NT2/D1 (cell line): ENCODE measurements at regions not wholly inside any gene's neighbourhood (a gene's known extent, or its start where the extent isn't known, plus 50 kb on each side); places are given as distances from the start of the nearest gene placed in this dataset.
A peak's percentile ranks its signal among the peaks of the same experiment; 100 is the strongest.
"Not testable (repeated sequence)": the region's sequence is repeated elsewhere in the genome, so short reads cannot be mapped to it uniquely, and the experiment has no call there.

Source experiments
- DNase-seq: peaks from one replicate; pipeline ENCODE4 v3.0.0-alpha.2; 2011; ENCODE audit warnings: low read depth, low spot score
- H3K27me3 ChIP-seq: 2 replicates; pipeline ENCODE4 v1.6.0; 2011; ENCODE audit warnings: mild to moderate bottlenecking; ENCODE audit not compliant: insufficient read length, insufficient read depth
- H3K36me3 ChIP-seq: 2 replicates; pipeline ENCODE4 v1.6.1; 2011; ENCODE audit warnings: mild to moderate bottlenecking, low read length, mixed read lengths; ENCODE audit not compliant: insufficient read depth, insufficient read length
- H3K4me1 ChIP-seq: 2 replicates; pipeline ENCODE4 v1.5.1; 2011; ENCODE audit not compliant: insufficient read depth, insufficient read length
- H3K4me3 ChIP-seq: 2 replicates; pipeline ENCODE4 v1.5.1; 2011; ENCODE audit warnings: low read depth; ENCODE audit not compliant: insufficient read length
- H3K9ac ChIP-seq: 2 replicates; pipeline ENCODE4 v1.6.0; 2011; ENCODE audit warnings: low read depth; ENCODE audit not compliant: insufficient read length
- H3K9me3 ChIP-seq: 2 replicates; pipeline ENCODE4 v1.5.1; 2011; ENCODE audit warnings: mild to moderate bottlenecking, low read length; ENCODE audit not compliant: insufficient read depth
- SUZ12 ChIP-seq: IDR thresholded peaks from 2 replicates; pipeline ENCODE4 v1.6.1; 2011; ENCODE audit not compliant: insufficient read length, insufficient read depth; ENCODE audit errors: extremely low read depth
- YY1 ChIP-seq: IDR thresholded peaks from 2 replicates; pipeline ENCODE4 v1.6.1; 2011; ENCODE audit not compliant: insufficient read length, insufficient read depth
- ZNF274 ChIP-seq: IDR thresholded peaks from 2 replicates; pipeline ENCODE4 v1.6.1; 2011; ENCODE audit warnings: mild to moderate bottlenecking, low read depth, low read length

GRCh38 chr1:104265163-104265562, 515.5 kb downstream of the AMY1C start:
- no peaks in the 10 kb centered on the region for H3K27me3 ChIP-seq
- TF ChIP-seq ZNF274 = no peak
- TF ChIP-seq YY1 = no peak
- no peak for TF ChIP-seq SUZ12
- no peak for DNase-seq
- no peak overlapping the region for H3K4me3 ChIP-seq
- no peaks in the 10 kb centered on the region for H3K4me1 ChIP-seq
- no peaks in the 10 kb centered on the region for H3K9me3 ChIP-seq
- H3K9ac ChIP-seq = no peak overlapping the region
- H3K36me3 ChIP-seq = no peaks in the 10 kb centered on the region

GRCh38 chr1:104266612-104267011, 516.9 kb downstream of the AMY1C start:
- TF ChIP-seq ZNF274 (no peak), SUZ12 (no peak), YY1 (no peak)
- H3K4me1 ChIP-seq = no peaks in the 10 kb centered on the region
- no peak for DNase-seq

GRCh38 chr1:104288322-104288721, 538.6 kb downstream of the AMY1C start:
- not testable (repeated sequence) for H3K27me3 ChIP-seq, H3K36me3 ChIP-seq, H3K9ac ChIP-seq, H3K4me1 ChIP-seq, DNase-seq, H3K4me3 ChIP-seq, H3K9me3 ChIP-seq

More at GRCh38 chr1:104266612-104267011, 516.9 kb downstream of the AMY1C start:
- H3K4me3 ChIP-seq = no peak overlapping the region
- H3K9me3 ChIP-seq = no peaks in the 10 kb centered on the region
- no peaks in the 10 kb centered on the region for H3K36me3 ChIP-seq
- H3K27me3 ChIP-seq = no peaks in the 10 kb centered on the region
- no peak overlapping the region for H3K9ac ChIP-seq

GRCh38 chr1:104291156-104291555, 541.5 kb downstream of the AMY1C start:
- no peak for TF ChIP-seq SUZ12
- TF ChIP-seq YY1 = no peak
- no peak for TF ChIP-seq ZNF274

GRCh38 chr1:104294259-104294658, 544.6 kb downstream of the AMY1C start:
- H3K27me3 ChIP-seq = no peaks in the 10 kb centered on the region
- no peaks in the 10 kb centered on the region for H3K36me3 ChIP-seq
- no peak overlapping the region for H3K4me3 ChIP-seq
- no peak overlapping the region for H3K9ac ChIP-seq
- no peak for DNase-seq
- H3K9me3 ChIP-seq = no peaks in the 10 kb centered on the region
- TF ChIP-seq SUZ12 (no peak), YY1 (no peak), ZNF274 (no peak)
- H3K4me1 ChIP-seq = no peaks in the 10 kb centered on the region

More at GRCh38 chr1:104291156-104291555, 541.5 kb downstream of the AMY1C start:
- no peaks in the 10 kb centered on the region for H3K36me3 ChIP-seq
- no peak overlapping the region for H3K4me3 ChIP-seq
- no peaks in the 10 kb centered on the region for H3K9me3 ChIP-seq
- no peaks in the 10 kb centered on the region for H3K27me3 ChIP-seq
- no peaks in the 10 kb centered on the region for H3K4me1 ChIP-seq
- H3K9ac ChIP-seq = no peak overlapping the region
- DNase-seq = peak; percentile 11

- no peaks in the 10 kb centered on the region for H3K4me1 ChIP-seq
- no peaks in the 10 kb centered on the region for H3K9me3 ChIP-seq
- no peak for TF ChIP-seq ZNF274
- no peak for TF ChIP-seq SUZ12
- no peak for TF ChIP-seq YY1
- H3K9ac ChIP-seq = no peak overlapping the region
- DNase-seq = no peak
- no peak overlapping the region for H3K4me3 ChIP-seq
- H3K36me3 ChIP-seq = no peaks in the 10 kb centered on the region
- H3K27me3 ChIP-seq = no peaks in the 10 kb centered on the region
Observed at GRCh38 chr1:104295511-104295910, 545.8 kb downstream of the AMY1C start.

- TF ChIP-seq ZNF274 = no peak
- no peak for TF ChIP-seq SUZ12
- no peak for TF ChIP-seq YY1
- no peak overlapping the region for H3K4me3 ChIP-seq
- H3K4me1 ChIP-seq = no peaks in the 10 kb centered on the region
- DNase-seq = no peak
- no peaks in the 10 kb centered on the region for H3K36me3 ChIP-seq
- H3K9me3 ChIP-seq = no peaks in the 10 kb centered on the region
- no peaks in the 10 kb centered on the region for H3K27me3 ChIP-seq
- no peak overlapping the region for H3K9ac ChIP-seq
Observed at GRCh38 chr1:104309673-104310072, 560.0 kb downstream of the AMY1C start.

- Histone ChIP-seq H3K9ac (no peak overlapping the region), H3K36me3 (no peaks in the 10 kb centered on the region)
- TF ChIP-seq SUZ12 (no peak), ZNF274 (no peak), YY1 (no peak)
Observed at GRCh38 chr1:104315823-104316222, 566.1 kb downstream of the AMY1C start.

More at GRCh38 chr1:104315823-104316222, 566.1 kb downstream of the AMY1C start:
- H3K4me3 ChIP-seq = no peak overlapping the region
- no peaks in the 10 kb centered on the region for H3K4me1 ChIP-seq
- no peaks in the 10 kb centered on the region for H3K27me3 ChIP-seq
- H3K9me3 ChIP-seq = no peaks in the 10 kb centered on the region
- DNase-seq = no peak
